GM19467 (cell line): ENCODE measurements at regions not wholly inside any gene's neighbourhood (a gene's known extent, or its start where the extent isn't known, plus 50 kb on each side); places are given as distances from the start of the nearest gene placed in this dataset.
A peak's percentile ranks its signal among the peaks of the same experiment; 100 is the strongest.

Source experiments
- ATAC-seq: cut with Tn5 transposase; IDR thresholded peaks from one replicate; pipeline ENCODE4 v1.9.1; 2021; ENCODE audit warnings: mild to moderate bottlenecking, moderate library complexity; ENCODE audit not compliant: unreplicated experiment

- peak; percentile 44 for ATAC-seq
These were observed 103.4 kb downstream of the QRFPR start for GRCh38 chr4:121277194-121278105.

GRCh38 chr4:121273191-121273590, 107.6 kb downstream of the QRFPR start:
- ATAC-seq, result no peak

GRCh38 chr4:121272526-121272925, 108.3 kb downstream of the QRFPR start:
- peak; percentile 63 for ATAC-seq

- no peak for ATAC-seq
These were observed 106.3 kb upstream of the TNIP3 start for GRCh38 chr4:121270389-121270788.

GRCh38 chr4:121269001-121269400, 104.9 kb upstream of the TNIP3 start:
- ATAC-seq, result no peak

GRCh38 chr4:121266982-121267381, 102.9 kb upstream of the TNIP3 start:
- ATAC-seq, result no peak

GRCh38 chr4:121256887-121257466, 92.9 kb upstream of the TNIP3 start:
- ATAC-seq, result no peak

- ATAC-seq, result peak; percentile 99
These were observed 92.0 kb upstream of the TNIP3 start for GRCh38 chr4:121255986-121256750.

GRCh38 chr4:121253961-121254360, 89.8 kb upstream of the TNIP3 start:
- no peak for ATAC-seq

GRCh38 chr4:121252224-121252806, 88.2 kb upstream of the TNIP3 start:
- peak; percentile 46 for ATAC-seq

GRCh38 chr4:121248747-121249146, 84.6 kb upstream of the TNIP3 start:
- no peak for ATAC-seq

- ATAC-seq, result no peak
These were observed 82.6 kb upstream of the TNIP3 start for GRCh38 chr4:121246698-121247097.

- no peak for ATAC-seq
These were observed 79.4 kb upstream of the TNIP3 start for GRCh38 chr4:121243485-121243884.

GRCh38 chr4:121242188-121242750, 78.1 kb upstream of the TNIP3 start:
- no peak for ATAC-seq

GRCh38 chr4:121239951-121240350, 75.8 kb upstream of the TNIP3 start:
- no peak for ATAC-seq

- ATAC-seq, result no peak
These were observed 74.3 kb upstream of the TNIP3 start for GRCh38 chr4:121238461-121238860.

GRCh38 chr4:121237069-121237399, 72.9 kb upstream of the TNIP3 start:
- no peak for ATAC-seq

- no peak for ATAC-seq
These were observed 72.4 kb upstream of the TNIP3 start for GRCh38 chr4:121236353-121237068.

- ATAC-seq, result no peak
These were observed 69.9 kb upstream of the TNIP3 start for GRCh38 chr4:121233982-121234381.

- ATAC-seq, result no peak
These were observed 65.9 kb upstream of the TNIP3 start for GRCh38 chr4:121229993-121230392.
